AG08396 (cell line): ENCODE measurements at regions not wholly inside any gene's neighbourhood (a gene's known extent, or its start where the extent isn't known, plus 50 kb on each side); places are given as distances from the start of the nearest gene placed in this dataset.
"Not testable (repeated sequence)": the region's sequence is repeated elsewhere in the genome, so short reads cannot be mapped to it uniquely, and the experiment has no call there.

ENCODE experiments used
- DNase-seq: peaks from one replicate; pipeline ENCODE4 v3.0.0; 2012; ENCODE audit warnings: low spot score, mixed read lengths

DNA sequence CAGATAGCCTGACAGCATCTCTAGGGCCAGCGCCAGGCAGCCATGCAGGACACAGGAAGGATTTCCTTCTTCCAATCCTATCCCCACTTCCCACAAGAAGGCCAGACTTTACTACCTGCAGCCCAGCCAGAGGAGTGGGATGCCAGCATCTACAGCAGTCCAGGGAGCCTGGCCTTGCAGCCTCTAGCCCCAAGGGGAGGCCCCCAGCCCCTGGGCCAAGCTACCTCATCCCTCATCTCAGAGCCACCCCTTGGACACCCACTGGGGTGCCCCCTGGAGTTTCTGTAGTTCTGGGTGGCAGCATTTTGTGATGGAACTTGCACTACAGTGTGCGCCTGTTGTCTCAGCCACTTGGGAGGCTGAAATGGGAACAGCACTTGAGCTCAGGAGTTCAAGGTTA is 170.8 kb upstream of the PODXL start:
- no peak for DNase-seq

DNA sequence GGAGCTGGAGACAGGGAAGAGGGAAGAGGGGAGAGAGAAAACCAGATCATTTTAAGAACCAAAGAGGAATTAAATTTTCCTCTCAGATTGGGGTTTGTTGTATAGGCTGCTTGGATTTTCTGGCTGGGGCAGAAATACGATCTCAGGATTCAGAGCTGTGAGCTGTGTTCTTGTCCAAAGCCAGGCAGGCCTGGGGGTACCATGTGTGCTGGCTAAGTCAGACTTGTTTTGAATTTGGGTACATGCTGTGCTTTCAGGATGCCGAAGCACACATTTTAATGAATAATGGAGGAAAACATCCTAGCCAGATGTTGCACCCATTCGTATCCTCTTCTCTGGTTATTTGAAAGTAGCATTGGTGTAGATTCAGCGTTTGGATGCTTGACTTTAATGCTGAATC is 170.3 kb upstream of the PODXL start:
- DNase-seq: no peak

DNA sequence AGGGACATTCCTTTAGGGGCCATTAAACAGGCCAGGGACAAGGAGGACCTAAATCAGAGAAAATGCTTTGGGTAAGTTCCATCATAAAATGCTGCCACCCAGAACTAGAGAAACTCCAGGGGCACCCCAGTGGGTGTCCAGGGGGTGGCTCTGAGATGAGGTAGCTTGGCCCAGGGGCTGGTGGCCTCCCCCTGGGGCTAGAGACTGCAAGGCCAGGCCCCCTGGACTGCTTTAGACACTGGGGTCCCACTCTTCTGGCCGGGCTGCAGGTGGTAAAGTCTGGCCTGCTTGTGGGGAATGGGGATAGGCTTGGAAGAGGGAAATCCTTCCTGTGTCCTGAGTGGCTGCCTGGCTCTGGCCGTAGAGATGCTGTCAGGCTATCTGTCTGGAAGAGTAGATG is 169.6 kb upstream of the PODXL start:
- DNase-seq: no peak

DNA sequence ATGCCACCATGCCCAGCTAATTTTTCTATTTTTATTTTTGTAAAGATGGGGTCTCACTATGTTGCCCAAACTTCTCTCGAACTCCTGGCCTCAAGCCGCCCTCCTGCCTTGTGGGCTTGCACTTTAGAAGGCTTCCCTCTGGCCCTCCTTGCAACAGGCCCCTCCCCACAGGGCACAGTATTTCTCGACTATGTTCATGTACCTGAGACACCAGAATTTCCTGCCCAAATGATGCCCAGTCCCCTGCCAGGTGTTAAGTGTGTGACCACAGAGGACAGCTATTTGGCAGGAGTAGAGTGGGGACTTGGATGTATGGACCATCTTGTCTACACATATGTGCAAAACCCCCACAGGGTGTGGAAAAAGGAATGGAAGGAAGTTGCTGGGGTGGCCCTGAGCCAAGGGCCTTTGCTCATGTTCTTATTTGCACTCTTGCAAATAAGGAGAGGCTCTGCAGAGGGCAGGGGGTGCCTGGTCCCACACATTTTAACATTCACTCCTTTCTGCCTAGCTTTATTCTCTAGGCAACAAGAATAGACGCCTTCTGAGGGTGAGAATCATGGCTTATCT is 168.4 kb upstream of the PODXL start:
- DNase-seq: no peak

DNA sequence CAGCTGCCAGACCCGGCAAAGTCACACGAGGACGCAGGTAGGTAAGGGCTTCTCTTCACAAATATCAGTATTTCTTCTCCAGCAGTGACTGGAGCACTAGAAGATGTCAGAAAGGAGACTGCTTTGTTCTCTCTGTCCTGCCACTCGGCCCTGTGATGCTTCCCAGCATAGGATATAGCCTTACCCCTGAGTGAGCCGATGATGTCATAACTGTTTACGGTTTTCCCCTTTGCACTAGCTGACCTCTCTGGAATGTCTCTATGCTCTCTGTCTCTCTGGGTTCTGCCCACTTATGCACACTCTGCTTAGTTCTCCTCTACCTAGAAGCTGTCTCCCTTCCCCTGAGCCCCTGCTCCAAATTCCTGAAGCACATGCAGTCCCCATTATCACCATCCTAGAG is 167.5 kb upstream of the PODXL start:
- DNase-seq: no peak

DNA sequence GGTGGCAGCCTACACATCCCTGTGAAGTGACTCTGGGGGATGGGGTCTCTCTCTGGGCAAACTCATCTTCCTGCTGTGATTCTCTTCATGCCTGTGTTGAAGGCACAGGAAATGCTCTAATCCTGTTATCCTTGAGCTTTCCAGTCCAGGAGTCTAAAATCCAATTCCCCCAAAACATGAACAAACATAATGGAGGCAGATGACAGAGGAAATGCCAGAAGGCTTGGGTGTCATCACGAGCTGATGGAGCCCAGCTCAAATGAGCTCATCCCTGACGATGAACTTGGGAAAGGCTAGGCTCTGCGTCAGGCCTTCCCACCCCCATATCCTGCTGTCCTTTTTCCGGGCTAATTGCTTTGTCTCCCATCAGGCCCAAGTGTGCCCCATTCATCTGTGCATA is 165.9 kb upstream of the PODXL start:
- DNase-seq: no peak

DNA sequence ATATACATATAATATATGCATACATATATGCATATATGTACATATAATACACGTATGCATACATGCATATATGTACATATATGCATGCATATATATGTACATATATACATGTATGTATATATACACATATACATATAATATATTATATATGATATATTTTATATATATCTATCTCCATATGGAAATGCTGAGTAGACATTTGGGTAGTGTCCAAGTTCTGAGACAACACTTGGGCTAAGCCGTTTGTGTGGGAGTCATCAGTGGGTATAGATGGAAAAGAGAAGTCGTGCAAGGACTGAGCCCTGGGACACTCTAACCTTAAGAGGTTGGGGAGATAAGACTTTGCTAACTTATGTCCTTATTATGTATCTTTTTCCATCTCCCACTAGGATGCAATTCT is 165.2 kb upstream of the PODXL start:
- DNase-seq: no peak

DNA sequence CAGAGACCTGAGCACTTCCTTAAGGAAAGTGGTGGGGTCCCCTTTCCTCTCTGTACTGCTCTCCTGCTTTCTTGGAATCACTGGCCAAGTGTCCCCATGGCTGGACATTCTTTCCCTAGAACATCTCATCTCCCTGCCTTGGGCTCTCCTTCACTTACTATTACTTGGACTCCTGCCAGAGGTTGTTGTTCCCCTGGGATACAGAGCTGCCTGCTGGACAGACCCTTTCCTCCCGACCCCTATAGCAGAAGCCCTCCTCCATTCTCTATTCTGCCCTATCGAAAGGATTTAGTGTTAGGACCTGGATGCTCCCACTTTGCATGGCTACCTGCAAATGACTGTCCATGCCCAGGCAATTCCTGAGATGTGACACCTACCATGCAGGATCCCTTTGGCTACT is 164.3 kb upstream of the PODXL start:
- no peak for DNase-seq

DNA sequence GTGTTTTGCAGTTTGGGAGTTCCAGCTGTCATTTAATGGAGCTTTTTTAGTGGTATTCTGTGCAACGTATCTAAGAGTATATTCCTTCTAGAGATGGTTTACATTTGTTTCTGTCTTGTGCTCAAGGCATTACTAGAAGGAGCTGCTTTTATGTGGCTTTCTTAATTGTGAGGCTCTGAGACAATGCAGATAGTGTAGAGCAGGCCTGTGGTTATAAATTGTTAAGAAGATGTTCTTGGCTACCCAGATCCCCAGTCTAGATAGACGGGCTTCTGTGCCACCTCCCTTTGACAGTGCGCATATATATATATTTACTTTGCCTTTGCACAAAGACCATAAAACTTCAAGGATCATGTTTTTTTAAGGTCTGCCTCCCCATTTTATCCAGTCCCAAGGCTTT is 160.8 kb upstream of the PODXL start:
- no peak for DNase-seq

DNA sequence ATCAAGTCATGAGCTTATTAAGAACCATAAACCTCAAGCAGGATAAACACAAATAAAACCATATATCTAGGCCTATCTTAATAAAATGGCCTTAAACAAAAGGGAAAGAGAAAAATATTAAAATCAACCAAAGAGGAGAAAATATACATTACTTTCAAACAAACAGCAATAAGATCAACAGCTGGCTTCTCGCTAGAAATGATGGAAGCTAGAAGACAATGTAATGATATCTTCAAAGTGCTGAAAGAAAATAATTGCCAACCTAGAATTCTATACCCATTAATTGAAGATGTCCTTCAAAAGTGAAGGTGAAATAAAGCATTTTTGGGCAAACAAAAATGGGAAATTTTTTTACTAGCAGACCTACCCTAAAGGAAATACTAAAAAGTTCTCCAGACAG is 142.9 kb upstream of the PODXL start:
- no peak for DNase-seq

DNA sequence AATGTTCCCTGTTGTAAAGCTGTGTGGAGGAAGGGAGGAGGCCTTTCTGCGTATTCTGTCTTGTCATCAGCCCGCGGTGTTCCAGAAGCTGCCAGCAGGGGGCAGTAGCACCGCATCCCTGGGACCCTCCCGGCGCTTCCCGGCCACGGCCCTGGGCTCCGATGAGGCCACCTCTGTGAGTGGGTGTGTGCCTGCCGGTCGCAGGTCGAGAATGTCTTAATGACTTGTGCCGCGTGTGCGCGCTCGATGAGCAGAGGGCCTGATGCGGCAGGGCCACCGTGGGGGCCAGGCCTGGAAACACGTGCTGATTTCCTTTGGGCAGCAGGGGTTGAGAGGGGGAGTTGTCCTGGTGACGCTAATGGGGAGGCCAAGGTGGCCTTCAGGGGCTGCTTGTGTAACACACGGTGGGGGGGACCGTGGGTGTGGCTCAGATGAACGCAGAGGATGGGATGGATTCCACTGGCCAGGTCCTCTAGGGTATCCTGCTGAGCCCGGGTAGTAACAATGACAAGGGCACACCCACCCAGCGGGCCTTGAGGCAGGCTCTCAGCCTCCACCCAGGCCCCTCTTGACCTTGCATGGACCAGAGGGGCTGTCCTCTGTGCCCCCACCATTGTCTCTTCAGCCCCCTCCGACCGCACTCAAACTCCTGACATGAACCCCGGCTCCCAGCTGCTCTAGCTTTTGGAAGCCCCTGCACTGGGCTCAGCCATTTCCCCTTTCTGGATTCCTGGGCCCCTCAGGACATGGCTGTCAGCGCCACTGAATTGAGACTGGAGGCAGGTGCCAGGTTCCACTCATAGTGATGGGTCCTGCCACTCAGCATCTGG is 135.9 kb upstream of the PODXL start:
- peak; percentile 71 for DNase-seq

DNA sequence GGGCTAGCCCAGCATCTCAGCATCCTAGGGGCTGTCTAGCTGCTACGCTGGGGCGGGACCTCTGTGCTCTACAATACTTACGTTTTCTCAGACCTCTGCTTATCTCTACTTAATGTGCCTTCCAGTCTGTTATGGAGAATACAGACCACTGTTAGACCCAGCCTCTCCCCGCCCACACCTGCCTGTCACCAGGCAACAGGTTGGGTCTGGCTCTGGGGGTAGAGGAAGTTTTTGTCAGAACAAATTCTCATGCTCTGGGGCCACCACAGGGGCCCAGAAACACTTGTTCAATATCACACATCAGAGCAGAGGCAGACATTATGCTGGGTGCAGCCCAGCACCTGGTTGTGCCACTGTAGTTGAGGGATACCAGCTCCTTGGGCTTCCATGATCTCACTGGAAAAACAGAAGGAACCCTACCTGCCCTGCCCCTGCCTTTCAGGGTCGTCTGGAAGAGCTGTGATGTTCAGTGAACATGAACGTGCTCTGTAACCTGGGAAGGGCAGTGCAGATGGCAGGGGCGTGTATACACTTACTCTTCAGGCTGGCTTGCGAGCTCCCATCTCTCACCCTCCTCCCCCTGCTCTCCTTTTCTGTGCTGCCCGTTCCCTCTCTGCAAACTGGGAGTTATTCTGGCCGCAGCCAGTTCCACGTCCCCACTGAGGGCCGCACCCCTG is 135.2 kb upstream of the PODXL start:
- DNase-seq: no peak

DNA sequence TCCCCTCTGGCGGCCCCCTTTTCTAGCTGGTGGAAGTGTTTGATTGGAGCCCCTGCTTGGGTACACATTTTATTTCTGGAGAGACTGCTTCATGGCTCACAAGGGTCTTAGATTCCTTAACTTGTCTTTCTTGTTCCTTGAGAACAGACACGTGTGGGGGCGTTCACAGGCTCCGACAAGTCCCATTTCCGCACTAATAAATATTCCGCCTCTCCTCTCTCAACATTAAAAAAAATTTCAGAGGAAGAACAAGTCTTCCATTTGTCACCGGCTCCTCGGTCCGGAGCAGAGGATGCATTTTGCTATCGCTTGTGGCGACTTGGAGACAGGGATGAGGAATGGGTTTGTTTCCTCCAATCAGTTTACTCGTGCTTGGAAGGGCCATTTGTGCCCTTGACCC is 134.0 kb upstream of the PODXL start:
- DNase-seq: no peak

DNA sequence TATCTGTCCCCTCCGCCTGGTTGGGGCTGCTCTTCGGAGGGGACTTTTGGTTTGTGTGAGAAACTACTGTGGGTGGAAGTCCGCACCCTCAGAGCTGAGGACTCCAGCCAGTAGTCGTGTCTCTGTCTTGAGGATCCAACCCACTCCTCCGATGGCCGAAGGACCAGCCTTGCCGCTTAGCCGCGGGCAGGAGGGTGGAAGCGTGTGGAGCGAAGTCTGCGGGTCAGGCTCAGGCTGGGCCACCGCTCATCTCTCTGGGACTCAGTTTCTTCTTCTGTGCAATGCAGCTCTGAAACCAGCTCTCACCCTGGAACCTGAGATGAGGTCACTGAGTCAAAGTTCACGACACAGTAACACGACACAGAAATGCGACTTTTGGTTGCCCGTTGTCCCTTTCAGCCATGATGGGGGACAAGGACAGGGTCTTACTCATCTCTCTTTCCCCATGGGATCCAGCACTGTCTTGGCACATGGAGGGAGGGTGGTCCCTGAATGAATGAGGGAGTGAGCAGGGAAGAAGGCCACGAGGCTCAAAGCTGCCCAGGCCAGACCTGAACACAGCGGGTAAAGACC is 133.3 kb upstream of the PODXL start:
- no peak for DNase-seq

DNA sequence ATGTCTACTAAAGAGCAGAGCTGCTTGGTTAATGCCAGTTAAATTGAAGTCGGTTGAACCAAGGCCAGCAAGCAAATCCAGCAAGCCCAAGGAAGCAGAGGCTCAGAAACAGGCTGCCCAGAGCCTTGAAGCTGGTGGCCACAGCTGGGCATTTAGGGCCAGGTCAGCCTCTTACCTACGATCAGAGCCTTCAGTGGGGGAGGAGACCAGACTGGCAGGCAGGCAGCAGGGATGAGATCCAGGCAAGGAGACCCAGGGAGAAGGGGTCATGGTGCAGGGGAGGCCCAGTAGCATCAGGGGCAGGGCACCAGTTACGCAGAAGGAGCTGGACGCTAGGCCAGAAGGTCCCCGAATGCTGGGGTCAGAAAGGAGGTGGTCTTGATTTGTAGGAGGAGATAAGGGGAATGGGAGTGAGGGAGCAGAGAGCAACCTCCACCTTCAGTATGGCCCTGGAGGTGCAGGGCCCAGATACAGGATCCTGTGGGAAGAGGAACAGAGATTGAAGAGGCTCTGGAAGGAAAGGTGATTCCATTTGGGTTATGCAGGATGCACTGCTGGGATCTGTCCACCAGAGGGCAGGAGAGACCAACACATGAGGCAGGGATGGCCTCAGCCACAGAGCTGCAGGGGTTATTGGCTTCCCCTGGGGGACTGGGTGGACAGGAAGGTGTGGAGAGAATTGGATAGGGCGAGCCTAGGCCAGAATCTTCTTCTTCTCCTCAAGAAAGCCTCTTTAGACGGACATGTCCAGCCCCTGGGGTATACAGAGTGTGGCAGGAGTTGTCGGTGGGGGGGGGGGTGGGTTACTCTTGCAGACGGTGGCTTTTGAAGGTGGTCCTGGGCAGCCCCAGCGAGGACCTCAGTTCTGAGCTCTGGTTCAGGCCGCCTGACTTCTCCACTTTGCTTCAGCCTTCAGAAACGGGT is 132.6 kb upstream of the PODXL start:
- DNase-seq: peak; percentile 89

DNA sequence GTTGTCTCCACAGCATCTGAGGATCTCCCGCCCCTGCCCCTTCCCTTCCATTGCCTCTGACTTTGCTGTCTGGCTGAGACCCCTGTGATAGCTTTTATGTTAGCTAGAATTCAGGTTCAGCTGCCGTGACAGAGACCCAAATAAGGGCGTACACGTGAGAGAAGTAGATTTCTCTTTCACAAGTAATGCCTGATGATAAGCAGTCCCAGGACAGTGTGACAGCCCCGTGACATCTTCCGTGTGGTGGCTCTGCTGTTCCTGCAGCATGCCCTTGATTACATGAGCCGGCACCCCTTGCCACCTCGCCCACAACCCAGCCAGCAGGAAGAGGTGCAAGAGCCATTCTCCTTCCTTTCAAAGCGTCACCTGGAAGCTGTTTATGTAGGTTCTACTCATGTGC is 130.9 kb upstream of the PODXL start:
- DNase-seq: no peak

DNA sequence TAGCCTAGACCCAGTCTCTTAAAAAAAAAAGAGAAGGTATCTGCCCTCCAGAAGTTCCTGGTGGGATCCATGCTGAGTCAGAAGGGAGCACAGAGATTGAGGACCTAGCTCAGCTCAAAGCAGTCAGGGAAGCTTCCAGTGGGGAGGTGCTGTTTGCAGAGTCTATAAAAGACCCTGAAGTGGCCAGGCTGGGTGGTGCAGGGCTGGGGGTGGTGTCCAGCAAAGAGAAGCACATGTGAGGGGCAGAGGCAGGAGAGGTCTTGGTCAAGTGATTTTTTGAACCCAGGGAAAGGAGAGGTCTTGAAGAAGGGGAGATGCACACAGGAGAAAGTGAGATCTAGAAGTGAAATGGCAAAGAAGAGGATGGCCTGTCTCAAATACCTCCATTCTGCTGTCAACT is 130.4 kb upstream of the PODXL start:
- no peak for DNase-seq

DNA sequence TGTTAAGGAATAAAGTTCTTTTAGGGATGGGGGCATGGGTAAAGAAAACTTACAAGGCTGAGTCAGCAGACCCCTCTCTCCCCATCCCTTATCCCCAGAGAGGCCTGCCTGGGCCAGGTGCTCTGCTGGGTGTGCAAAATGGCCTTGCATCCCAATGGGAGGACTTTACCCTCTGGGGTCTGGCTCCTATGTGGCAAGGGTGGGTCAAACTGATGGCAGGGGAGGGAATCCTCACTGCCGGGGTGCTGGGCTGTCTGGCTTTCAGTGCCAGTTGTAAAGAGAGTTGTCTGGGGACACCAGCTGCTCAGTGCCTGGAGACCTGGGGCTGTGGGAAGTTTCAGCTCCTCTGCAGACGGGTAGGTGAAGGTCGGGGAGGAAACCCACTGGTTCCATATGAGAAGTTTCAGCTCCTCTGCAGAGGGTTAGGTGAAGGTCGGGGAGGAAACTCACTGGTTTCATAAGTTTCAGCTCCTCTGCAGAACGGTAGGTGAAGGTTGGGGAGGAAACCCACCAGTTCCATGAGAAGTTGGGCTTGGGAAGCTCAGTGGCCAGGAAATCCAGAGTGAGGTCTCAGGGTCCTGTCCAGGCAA is 127.2 kb upstream of the PODXL start:
- DNase-seq: no peak

DNA sequence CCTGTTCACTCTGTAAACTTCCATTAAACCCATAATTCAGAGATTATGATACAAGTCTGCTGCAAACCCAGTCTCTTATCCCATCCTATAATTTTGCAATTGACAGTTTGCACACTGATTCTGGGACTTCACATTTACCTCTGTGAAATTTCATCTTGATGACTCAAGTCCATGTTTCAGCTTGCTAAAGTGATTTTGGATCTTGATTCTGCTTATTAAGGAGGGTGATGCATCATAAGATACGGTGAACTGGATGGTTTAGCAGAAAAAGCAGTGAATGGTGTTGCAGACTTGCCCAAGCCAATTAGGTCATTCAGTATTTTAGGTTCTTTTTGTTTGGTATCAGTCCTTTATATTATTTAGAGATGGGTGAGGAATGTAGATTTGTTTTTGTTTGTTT is 125.5 kb upstream of the PODXL start:
- DNase-seq: no peak

DNA sequence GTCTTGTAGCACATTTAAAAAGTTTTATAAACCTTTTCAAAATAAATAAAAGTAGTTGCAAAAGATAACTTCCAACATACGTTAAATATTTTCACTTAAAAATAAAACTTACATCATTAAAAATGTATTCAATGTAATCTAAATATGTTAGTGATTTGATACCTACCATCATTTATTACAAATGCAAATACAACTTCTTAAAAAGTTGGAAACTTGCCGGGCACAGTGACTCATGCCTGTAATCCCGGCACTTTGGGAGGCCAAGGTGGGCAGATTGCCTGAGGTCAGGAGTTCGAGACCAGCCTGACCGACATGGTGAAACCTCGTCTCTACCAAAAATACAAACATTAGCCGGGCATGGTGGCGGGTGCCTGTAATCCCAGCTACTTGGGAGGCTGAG is 122.6 kb upstream of the PODXL start:
- DNase-seq: not testable (repeated sequence)

DNA sequence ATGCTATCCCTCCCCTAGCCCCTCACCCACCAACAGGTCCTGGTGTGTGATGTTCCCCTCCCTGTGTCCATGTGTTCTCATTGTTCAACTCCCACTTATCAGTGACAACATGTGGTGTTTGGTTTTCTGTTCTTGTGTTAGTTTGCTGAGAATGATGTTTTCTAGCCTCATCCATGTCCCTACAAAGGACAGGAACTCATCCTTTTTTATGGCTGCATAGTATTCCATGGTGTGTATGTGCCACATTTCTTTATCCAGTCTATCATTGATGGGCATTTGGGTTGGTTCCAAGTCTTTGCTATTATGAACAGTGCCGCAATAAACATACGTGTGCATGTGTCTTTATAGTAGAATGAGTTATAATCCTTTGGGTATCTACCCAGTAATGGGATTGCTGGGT is 120.4 kb upstream of the PODXL start:
- DNase-seq: not testable (repeated sequence)

DNA sequence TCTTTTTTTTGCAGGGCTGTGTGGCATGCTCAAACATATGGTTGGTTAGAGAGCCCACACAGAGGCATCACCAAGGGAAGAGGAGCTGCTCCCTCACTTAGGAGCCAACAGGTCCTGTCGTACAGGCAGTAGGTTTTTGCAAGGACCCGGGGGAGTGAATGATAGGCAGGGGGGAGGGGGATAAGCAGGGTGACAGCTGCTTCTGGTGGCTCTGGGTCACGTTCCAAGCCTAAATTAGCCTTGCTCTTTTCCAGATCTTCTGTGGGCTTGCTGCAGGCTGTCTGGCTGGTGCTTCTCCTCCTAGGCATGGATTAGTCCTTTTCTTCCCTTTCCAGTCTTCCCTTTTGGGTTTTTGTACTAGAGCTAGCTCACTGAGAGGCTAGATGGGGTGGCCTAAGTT is 117.7 kb upstream of the PODXL start:
- DNase-seq: no peak
